ENCODE measurements at regions not wholly inside any gene's neighbourhood (a gene's known extent, or its start where the extent isn't known, plus 50 kb on each side); places are given as distances from the start of the nearest gene placed in this dataset.
"Not testable (repeated sequence)": the region's sequence is repeated elsewhere in the genome, so short reads cannot be mapped to it uniquely, and the experiment has no call there.

DNA sequence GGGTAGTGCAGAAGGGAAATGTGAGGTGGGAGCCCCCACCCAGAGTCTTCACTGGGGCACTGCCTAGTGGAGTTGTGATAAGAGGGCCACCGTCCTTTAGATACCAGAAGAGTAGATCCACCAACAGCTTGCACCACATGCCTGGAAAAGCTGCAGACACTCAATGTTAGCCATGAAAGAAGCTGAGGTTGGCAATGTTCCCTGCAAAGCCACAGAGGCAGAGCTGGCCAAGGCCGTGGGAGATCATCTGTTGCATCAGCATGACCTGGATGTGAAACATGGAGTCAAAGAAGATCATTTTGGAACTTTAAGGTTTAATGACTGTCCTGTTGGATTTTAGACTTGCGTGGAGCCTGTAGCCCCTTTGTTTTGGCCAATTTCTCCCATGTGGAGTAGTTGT lies 468.4 kb upstream of the FOXG1 start:
- DNase-seq = no peak

DNA sequence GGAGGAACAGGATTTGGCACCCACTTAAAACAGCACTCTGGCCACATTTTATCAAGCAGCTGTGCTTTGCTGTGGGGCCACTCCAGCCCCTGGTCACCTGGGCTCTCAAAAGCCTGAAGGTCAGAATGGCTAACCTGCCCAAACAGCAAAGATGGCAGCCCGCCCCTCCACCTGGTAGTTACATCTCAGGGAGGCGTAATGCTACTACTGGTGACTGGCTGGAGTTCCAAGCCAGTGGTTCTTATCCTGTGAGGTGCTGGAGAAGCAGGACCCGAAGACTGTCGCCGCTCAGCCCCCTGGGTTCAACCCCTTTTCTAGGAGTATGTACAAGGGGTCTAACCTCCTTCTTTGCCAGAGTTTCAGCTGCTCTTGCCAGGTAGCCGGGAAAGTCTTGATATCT lies 467.4 kb upstream of the FOXG1 start:
- no peak for DNase-seq

DNA sequence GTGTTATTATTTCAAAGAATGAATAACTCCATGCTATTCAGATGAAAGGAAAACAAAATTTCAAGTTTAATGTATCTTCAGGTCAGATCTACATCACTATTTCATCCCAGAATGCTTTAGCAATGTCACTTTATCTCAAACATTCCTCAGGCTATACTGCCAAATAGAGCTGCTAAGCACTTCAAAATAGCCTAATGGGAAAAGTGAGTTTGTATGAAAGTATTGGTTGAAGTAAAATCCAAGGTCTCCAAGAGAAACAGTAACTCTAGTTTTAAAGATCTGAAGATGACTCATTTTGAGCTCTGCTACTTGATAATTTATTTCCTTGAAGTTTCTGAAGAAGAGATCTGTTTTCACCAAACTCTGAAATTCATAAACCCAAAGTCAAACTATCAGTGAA lies 466.2 kb upstream of the FOXG1 start:
- no peak for DNase-seq

DNA sequence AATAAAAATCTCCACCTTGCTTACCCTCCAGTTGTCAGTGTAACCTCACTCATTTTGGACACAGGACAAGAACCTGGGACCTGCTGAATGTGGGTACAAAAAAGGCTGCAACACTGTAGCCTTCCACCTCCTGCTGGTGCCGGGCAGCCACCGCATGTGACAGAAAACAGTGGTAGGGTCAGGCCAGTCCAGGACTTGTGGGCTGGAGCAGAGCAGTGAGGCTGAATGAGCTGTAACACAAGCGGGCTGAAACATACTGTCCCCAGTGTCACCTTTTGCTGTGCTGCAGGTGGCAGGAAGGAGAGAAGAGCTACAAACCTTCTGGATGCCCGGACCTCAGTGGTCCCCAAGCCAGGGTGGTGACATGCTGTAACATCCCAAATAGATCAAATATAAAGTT lies 465.4 kb upstream of the FOXG1 start:
- DNase-seq = no peak

DNA sequence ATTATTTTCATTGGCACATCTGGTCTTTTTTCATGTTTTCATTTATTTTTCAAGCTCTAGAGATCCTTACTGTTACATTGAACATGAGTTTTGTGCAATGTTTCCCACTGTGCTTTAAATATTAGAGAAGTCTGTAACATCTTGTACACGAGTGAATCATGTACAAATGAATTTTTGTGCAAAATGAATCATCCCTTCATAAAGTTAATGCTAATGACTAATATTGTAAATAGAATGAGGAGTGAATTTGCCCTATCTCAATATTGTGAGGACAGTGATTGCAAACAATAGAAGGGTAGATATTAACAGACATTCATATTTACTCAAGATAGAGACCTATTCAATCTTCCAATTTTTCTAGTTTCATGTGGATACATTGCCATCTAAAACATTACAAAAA lies 463.3 kb upstream of the FOXG1 start:
- no peak for DNase-seq

DNA sequence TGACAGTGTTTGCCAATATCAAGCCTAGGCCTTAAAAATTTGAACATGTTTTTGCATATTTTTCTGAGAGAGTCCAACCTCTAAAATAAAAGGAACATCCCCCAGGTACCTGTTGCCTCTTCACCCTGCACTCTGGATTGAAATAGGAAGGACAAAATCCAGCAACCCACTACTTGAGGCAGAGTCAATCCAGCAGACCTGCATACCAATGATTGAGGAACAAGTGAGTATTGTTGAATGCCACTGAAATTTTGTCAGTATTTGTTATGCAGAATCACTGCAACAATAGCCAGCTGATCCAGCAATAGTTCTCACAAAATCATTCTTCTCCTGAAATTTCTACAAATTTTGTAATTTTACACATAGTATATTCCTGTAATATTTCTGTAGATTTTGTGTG lies 460.6 kb upstream of the FOXG1 start:
- no peak for DNase-seq

DNA sequence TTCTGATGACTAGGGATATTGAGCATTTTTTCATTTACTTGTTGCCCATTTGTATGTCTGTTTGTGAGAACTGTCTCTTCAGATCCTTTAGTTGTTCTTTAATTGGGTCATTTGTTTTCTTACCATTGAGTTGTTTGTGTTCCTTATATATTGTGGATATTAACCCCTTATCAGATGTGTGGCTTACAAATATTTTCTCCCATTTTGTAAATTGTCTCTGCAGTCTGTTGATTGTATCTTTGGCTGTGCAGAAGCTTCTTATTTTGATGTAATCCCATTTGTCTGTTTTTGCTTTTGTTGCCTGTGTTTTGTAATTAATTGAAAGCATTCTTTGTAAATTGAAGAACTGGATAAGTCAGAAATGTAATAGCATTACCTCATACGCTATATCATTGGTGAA lies 459.1 kb upstream of the FOXG1 start:
- DNase-seq = no peak

DNA sequence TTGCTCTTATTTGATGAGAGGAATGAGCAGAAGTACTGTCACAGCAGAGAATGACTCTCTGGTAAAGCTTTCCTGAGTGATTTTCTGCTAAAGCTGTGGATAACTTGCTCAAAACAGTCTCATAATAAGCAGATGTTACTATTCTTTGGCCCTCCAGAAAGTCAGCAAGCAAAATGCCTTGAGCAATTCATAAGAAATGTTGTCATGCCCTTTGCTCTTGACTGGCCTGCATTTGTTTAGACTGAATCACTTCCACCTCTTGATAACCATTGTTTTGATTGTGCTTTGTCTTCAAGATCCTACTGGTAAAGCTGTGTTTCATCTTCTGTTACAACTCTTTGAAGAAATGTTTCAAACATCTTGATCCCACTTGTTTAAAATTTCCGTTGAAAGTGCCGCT lies 457.9 kb upstream of the FOXG1 start:
- DNase-seq = no peak

DNA sequence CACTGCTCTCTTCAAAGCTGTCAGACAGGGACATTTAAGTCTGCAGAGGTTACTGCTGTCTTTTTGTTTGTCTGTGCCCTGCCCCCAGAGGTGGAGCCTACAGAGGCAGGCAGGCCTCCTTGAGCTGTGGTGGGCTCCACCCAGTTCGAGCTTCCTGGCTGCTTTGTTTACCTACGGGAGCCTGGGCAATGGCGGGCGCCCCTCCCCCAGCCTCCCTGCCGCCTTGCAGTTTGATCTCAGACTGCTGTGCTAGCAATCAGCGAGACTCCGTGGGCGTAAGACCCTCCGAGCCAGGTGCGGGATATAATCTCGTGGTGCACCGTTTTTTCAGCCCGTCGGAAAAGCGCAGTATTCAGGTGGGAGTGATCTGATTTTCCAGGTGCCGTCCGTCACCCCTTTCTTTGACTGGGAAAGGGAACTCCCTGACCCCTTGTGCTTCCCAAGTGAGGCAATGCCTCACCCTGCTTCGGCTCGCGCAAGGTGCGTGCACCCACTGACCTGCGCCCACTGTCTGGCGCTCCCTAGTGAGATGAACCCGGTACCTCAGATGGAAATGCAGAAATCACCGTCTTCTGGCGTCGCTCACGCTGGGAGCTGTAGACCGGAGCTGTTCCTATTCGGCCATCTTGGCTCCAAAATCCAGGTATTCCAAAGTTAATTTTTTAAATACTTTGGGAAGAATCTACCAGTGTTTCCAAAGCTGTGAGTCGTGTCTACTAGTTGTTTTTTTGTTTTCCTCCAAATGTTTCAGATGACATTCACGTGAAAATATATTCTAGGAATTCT lies 448.5 kb upstream of the FOXG1 start:
- not testable (repeated sequence) for DNase-seq

DNA sequence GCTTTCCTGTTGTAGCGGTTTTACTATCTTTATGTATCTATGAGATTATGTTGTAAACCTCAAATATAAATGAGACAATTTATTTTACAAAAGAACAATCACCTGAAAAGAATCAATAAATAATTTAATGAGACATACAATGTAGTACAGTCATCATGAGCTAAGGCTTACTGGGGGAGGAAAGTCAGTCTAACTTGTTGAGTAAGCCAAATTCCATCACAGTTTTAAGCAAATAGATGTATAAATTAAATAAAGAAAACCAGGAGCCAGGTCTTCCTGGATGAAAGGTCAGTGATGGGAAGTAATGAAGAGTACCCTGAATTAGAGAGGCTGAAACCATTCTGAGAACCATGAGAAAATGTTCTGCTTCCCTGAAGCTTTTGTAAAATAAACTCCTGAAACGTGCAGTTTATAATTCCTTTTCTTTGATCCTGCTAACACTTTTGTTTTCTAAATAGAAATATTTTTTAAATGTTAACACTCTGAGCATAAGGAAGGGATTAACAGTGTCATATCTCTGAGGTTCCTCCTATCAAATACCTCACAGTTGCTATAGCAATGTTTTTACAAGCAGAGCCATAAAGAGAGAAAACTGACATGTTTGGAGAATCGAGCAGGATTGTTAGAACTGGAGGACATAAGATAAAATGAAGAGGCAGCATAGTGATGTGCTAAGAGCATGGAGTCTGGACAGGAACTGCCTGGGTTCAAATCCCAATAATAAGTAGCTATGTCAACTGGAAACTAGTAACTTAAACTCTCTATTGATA lies 444.9 kb upstream of the FOXG1 start:
- DNase-seq = no peak

DNA sequence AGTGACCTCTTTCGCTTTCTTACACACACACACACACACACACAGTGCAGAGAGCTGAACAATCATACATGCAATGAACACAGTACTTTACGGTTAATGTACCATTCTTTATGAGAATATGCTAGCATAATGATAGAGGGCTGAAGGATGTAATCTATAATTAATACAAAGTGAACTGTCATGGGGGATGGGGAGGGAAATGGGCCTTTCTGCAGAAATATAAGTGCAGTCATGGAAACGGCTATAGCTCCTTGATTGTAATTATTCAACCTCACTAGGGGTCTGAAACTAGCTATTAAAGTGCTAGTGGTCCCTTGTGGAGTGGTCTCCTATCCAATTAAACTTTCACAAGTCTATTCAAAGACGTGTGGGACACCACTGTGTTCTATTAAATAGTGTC lies 443.2 kb upstream of the FOXG1 start:
- no peak for DNase-seq

DNA sequence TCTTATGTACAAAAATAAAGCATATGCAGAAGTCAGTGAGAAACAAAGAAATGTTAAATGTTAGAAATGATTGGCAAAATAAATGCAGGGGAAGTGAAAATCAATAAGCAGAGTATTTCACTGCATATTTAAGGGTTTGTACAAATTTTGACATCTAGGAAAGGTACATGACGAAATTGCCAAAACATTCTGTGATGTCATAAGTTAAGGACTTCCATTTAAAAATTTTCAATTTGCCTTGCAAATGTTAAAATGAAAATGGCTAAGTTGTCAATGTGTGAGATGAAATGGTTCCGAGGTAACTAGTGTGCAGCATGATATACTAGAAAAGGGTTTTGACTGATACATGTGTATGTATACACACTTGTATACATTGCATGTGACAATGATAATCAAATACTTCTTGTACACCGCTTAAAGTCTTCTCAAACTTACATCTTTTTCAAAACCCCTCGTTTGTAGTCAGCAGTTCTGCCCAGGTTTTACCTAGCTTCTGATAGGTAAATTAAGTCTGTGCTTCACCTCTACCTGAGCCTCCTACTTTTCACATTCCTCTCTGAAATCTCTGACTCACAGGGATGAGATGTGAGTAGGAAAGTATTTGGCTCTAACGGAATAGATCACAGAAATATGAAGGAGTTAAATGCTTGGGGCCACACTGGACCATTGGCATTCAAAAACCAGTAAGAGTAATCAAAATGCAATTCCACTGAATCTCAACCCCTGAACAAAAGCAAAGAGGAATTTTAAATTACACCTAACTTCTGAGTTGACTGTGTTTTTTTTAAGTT lies 442.4 kb upstream of the FOXG1 start:
- no peak for DNase-seq

DNA sequence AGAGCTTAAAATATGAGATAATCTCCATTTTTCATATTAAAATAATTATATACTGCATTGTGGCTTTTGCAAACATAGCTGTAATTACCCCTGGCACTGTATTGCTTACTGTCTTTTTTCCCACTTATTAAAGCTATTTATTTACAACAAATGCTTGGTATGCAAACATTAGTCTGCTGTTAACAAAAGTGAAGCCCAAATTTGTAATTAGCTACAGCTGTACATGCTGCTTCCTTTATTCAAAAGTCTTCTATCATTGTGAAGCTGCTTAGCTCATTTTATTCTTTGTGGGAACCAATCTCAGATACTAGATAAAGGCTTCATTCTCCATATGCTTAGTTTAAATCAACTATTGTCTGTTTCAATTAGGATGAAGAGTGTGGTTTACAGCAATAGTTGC lies 425.8 kb upstream of the FOXG1 start:
- no peak for DNase-seq

DNA sequence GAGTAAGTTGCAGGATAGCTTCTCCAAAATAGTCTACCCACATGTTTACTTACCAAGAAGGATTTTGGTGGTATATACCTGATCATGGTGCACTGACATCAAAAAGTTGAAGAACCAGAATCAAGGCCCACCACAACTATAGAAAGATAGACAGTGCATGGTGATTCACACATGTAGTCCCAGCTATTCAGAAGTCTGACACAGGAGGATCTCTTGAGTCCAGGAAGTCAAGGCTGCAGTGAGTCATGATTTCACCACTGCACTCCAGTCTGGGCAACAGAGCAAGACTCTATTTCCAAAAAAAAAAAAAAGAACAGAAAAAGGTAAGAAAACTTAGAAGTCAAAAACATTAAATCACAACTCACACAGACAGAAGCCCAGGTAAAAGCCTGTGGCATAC lies 422.2 kb upstream of the FOXG1 start:
- no peak for DNase-seq

DNA sequence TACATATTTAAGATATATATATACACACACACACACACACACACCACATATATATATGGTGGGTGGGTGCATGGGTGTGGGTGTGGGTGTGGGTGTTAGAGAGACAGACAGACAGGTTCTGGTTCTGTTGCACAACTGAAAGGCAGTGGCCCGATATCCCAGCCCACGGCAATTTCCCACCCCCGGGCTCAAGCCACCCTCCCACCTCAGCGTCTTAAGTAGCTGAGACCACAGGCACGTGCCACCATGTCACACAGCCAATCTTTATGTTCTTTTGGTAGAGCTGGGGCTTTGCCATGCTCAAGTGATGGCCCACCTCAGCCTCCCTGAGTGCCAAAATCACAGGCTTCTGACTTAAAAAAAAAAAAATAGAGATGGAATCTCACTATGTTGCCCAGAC lies 417.8 kb upstream of the FOXG1 start:
- DNase-seq = no peak

DNA sequence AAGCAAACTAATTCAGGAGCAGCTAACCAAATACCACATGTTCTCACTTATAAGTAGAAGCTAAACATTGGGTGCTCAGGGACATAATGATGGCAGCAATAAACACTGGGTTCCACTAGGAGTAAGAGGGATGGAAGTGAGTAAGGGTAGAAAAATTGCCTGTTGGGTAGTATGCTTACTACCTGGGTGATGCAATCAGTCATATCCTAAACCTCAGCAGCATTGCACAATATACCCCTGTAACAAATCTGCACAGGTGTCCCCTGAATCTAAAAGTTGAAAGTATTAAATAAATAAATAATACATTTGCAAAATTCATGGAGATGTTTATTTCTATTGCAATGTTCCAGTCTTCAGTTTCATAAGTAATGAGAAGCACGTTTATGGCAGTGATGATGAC lies 409.8 kb upstream of the FOXG1 start:
- no peak for DNase-seq

DNA sequence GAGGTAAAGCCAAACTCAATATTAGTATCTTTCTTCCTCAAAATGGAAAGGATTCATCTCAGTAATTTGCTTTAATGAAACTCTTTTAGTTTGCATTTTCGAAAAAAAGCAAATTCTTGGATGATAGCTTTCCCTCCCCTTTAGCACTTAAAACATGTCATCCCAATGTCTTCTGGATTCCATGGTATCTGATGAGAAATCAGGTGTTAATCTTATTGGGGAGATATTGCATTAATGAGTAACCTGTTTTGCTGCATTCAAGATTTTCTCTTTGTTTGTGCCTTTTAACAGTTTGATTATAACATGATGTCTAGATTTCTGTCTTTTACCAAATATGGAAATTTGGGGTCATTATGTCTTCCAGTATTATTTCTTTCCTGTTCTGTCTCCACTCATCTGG lies 405.1 kb upstream of the FOXG1 start:
- no peak for DNase-seq

DNA sequence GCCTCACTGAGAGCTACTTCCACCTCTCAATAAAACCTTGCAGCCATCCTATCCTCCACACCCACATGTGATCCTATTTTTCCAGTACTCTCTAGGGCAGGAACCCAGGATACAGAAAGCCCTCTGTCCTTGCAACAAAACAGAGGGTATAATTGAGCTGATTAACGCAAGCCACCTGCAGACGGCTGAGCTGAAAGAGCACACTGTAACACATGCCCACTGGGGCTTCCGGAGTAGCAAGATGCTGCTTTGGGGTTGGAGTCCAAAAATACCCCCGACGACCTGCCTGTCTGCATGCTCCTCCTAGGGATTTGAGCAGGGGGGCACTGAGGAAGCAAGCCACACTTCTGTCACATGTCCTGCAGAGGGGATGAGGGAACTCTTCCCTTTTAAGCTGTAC lies 401.1 kb upstream of the FOXG1 start:
- no peak for DNase-seq

DNA sequence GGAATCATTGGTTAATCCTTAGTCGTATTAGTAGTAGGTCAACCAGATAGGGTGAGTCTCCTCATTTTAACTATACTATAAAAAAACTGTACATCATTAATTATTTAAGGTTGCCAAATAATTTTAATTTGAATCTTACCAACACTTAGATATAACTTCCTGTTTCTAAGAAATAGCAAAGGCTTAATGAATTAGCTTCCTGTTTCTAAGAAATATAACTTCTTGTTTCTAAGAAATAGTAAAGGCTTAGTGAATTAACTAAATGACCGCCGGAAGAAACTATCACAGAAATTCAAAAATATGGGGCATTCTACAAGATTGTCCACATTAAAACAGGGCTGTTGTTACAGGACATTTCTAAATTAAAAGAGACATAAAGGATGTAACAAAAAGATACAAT lies 392.9 kb upstream of the FOXG1 start:
- no peak for DNase-seq

DNA sequence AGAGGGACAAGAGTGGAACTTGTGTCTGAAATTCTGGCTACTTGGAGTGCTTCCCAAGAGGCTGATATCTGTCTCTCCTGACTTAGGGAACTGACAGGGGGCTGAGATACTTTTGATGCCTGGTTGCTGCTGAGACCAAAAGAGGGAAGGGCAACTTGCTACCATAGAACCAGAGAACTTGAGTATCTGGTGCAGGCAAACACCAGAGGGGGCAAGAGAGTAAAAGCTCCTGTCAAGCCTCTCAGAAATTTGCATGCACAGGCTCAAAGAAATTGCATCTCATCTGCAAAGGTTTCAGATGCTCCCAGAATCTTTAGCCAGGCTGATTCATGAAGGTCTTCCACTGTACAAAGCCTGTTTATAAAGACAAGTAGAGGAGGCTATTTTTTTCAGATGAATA lies 391.3 kb upstream of the FOXG1 start:
- DNase-seq = no peak

DNA sequence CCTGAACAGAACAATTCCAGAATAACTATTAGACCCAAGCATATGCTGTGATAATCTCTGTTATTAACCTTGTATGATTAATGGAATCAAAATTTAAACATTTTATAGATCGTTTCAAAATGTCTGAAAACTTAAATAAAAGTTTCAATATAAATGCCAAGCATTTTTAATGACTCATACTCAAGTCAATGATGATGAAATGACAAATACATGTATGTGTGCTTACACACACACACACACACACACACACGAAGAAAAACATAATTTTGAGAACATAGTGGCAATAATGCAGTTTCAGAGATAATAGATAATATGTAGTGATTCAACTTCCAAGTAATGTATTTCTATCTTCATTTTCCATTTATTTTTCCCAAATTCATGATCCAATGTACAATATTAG lies 384.9 kb upstream of the FOXG1 start:
- DNase-seq = no peak

DNA sequence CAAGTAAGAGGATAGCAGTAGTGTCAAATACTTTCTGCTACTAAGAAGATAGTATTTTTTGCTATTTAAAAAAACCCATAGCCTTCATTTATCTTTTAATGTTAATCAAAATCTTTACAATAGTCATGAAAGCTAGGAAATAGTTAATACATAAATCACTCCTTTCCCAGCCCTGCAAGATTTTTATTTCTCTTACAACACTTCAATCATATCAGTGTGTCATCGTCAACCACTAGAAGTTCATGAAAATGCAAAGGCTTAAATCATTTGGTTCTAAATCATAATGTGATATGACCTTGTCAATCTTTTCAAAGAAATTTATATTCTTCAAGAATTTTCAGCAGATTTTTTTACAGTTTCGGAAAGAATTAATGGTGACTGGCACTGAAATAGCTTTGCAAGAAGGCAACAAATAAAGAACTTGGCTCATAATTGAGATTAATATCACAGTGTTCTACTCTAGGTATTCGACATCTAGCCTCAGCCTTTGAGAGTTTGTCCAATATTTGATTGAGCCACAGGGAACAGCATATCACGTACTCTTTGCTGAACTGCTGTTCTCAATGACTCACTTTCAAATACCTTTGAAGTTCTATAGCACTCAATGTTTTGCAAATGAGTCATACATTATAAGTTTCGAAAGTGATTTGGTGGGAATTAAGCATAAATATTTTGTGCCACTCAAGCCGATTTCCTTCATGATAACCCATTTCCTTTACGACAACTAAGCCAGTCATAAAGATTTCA lies 384.0 kb upstream of the FOXG1 start:
- DNase-seq = no peak

DNA sequence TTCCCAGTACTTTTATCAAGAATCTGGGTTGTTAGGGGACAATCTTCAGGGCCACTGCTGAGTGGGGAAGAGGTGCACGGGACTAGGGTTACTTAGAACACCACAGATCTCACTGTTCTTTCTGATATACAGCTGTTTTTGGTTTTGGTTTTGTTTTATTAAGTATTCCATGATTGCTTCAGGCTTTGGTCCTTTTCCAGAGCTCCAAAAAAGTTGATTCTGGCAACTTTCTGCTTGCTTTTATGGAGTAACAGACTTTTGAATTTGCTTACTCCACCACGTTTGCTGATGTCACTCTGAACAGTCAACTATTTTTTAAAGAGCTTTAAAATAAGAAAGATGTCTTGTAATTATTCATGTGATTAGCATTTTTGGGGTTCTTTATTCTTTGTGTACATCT lies 368.1 kb upstream of the FOXG1 start:
- no peak for DNase-seq
